Kidney epithelial cell (primary cell): ENCODE measurements at regions not wholly inside any gene's neighbourhood (a gene's known extent, or its start where the extent isn't known, plus 50 kb on each side); places are given as distances from the start of the nearest gene placed in this dataset.

Experiments used
- DNase-seq: peaks from one replicate; pipeline ENCODE4 v3.0.0-alpha.2; 2010; ENCODE audit warnings: low read depth
- H3K27me3 ChIP-seq: 2 replicates; pipeline ENCODE4 v1.6.0; 2011; ENCODE audit warnings: low read length; ENCODE audit not compliant: control insufficient read depth, insufficient read depth
- H3K36me3 ChIP-seq: 2 replicates; pipeline ENCODE4 v1.5.1; 2011; ENCODE audit warnings: low read length; ENCODE audit not compliant: control insufficient read depth, insufficient read depth
- H3K4me3 ChIP-seq: 2 replicates; pipeline ENCODE4 v1.5.1; 2011; ENCODE audit warnings: low read depth, mild to moderate bottlenecking, control low read depth, low read length
- TF ChIP-seq, protein P1 (sequence below): IDR thresholded peaks from 2 replicates; pipeline ENCODE4 v1.5.1; 2011; ENCODE audit warnings: mild to moderate bottlenecking, moderate library complexity, low read length, control low read depth, inconsistent platforms; ENCODE audit not compliant: insufficient read depth, poor library complexity, severe bottlenecking

DNA sequence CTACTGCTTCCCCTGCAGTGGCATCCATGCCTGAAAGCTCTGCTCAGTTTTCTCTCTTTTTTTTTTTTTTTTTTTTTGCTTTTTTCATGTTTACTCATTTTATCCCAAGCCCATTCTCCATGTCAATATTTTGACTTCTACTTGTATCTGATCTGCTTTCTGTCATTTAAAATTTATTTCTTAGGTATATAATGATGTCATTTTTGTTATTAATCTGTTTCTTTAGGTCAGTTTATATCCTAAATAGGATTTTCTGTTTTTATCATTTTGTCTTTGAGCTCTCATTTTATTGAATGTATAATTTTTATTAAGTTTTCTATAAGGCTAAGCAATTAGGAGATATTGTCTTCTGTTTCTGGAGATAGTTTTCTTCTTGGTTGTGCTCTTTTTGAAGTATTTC, 138.5 kb upstream of the PMEPA1 start:
- Histone ChIP-seq H3K27me3 (peaks cover 8% of the 10 kb centered on the region), H3K4me3 (no peak overlapping the region), H3K36me3 (no peaks in the 10 kb centered on the region)
- no peak for DNase-seq
- TF ChIP-seq, protein P1, sequence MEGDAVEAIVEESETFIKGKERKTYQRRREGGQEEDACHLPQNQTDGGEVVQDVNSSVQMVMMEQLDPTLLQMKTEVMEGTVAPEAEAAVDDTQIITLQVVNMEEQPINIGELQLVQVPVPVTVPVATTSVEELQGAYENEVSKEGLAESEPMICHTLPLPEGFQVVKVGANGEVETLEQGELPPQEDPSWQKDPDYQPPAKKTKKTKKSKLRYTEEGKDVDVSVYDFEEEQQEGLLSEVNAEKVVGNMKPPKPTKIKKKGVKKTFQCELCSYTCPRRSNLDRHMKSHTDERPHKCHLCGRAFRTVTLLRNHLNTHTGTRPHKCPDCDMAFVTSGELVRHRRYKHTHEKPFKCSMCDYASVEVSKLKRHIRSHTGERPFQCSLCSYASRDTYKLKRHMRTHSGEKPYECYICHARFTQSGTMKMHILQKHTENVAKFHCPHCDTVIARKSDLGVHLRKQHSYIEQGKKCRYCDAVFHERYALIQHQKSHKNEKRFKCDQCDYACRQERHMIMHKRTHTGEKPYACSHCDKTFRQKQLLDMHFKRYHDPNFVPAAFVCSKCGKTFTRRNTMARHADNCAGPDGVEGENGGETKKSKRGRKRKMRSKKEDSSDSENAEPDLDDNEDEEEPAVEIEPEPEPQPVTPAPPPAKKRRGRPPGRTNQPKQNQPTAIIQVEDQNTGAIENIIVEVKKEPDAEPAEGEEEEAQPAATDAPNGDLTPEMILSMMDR = no peak

DNA sequence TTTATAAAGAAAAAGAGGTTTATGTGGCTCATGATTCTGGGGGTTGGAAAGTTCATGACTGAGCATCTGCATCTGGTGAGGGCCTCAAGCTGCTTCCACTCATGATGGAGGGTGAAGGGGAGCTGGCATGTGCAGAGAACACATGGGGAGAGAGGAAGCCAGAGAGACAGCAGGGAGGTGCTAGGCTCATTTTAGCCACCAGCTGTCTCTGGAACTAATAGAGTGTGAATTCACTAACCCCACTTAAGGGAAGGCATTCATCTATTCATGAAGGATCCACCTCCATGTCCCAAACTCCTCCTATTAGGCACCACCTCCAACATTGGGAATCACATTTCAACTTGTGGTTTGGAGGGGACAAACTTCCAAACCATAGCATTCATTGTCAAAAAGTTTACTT, 137.3 kb upstream of the PMEPA1 start:
- TF ChIP-seq, protein P1 = no peak

DNA sequence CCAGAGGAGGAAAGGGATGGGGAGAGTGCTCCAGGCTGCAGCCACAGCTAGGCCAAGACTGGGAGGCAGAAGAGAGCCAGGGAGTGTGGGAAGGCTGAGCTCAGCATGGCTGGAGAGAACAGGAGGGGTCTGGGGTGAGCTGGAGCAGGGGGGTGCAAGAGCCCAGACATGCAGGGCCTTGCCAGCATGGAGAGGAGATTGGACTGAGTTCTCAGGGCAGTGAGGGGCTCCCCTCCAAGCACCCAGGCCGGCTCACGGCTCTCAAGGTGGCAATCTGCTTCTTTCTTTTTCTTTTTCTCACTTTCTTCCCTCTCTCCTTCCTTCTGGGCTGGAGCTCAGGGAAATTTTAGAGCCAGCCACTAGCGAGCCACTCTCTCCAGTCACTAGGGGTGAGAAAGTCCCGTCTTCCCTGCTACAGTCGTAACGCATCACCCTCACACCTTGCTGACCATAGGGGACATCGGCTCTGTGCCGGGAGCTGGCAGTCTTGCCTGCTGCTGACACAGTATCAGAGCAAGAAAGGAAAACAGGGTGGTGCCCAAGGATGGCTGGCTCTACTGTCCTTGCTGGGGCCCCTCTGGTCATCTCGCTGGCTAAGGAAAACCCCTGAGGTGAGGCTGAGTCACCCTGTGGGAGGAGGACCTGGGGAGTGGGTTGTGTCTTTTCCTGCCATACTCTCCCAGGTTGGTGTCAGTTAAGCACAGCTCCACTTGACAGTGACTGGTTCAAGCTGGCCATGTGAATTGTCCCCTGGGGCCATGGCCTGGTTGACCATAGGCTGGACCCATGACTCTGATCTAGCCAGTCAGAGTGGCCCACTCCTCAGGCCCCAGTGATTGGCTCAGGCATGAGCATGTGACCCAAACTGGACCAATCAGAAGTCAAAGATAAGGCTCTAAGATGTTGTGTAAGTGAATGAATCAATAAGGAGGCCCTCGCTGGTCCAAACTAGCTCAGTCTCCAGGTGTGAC, 135.1 kb upstream of the PMEPA1 start:
- Histone ChIP-seq H3K36me3 (no peaks in the 10 kb centered on the region), H3K4me3 (no peak overlapping the region), H3K27me3 (peaks cover 8% of the 10 kb centered on the region)
- DNase-seq = no peak
- TF ChIP-seq, protein P1 = no peak

More for the DNA sequence above, 137.3 kb upstream of the PMEPA1 start:
- DNase-seq = no peak
- Histone ChIP-seq H3K4me3 (no peak overlapping the region), H3K27me3 (peaks cover 8% of the 10 kb centered on the region), H3K36me3 (no peaks in the 10 kb centered on the region)

DNA sequence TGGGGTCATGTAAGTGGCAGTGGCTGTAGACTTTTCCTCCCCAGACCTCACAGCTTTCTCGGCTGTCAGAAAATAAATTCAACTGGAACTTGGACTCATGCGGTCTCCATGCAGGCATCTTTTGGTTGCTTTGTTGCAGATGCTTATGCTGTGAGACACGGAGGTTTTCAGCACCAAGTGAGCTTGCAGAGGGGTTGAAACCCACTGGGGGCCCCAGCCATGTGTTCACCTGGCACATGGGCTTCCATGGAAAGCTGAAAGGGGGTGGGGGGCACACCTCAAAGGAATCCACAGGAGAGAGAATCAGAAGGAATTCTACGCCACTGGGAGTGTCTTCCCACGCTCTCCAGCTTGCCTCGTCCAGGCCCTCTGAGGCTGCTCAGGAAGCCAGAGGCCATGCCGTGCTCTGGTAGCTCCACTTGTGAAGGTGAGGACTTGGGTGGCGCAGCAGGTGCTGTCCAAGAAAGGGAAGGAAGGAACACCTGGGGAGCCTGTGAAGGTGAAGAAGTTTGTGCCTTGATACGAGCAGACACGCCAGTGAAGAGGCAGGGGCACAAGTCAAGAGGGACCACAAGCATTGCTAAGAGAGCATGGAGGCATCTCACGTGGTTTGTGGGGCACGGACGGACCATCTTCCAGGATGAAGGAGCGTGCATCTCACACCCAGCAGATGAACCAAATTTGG, 134.3 kb upstream of the PMEPA1 start:
- Histone ChIP-seq H3K27me3 (peaks cover 8% of the 10 kb centered on the region), H3K4me3 (no peak overlapping the region)
- no peak for DNase-seq

DNA sequence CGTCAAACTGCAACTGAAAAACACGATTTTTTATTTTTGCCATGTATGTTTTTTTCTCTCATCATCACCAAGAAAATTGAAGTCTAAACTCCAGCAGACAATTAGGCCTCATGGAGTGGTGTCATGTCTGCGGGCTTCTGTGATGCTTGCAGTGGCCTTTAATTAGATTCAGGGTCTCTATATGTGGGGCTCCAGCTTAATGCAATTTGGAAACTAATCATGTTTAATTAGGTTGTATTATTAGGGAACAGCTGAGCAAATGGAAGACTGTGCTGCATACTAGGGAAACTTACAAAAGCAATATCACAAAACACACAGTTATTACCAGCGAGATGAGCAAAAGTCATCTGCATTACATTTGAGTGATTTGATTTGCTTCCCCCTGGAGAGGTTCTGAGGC, 132.9 kb upstream of the PMEPA1 start:
- TF ChIP-seq, protein P1 = no peak
- peaks cover 6% of the 10 kb centered on the region for H3K27me3 ChIP-seq
- no peaks in the 10 kb centered on the region for H3K36me3 ChIP-seq
- H3K4me3 ChIP-seq = no peak overlapping the region
- no peak for DNase-seq

More for the DNA sequence above, 134.3 kb upstream of the PMEPA1 start:
- H3K36me3 ChIP-seq = no peaks in the 10 kb centered on the region
- TF ChIP-seq, protein P1 = no peak
